K562 (cell line): ENCODE measurements at regions not wholly inside any gene's neighbourhood (a gene's known extent, or its start where the extent isn't known, plus 50 kb on each side); places are given as distances from the start of the nearest gene placed in this dataset.

ENCODE experiments used
- TAL1 ChIP-seq: fragments of 450-650 bp; IDR thresholded peaks from 2 replicates; pipeline ENCODE4 v1.6.1; 2016; ENCODE audit warnings: mild to moderate bottlenecking
- ZNF589 ChIP-seq: fragments of 200-800 bp; sonication (Bioruptor generic); IDR thresholded peaks from 2 replicates; pipeline ENCODE4 v1.6.1; 2016; ENCODE audit warnings: low read depth, missing genetic modification characterization, missing compliant biosample characterization
- TF ChIP-seq, protein P1 (sequence below): fragments of 200-600 bp; sonication (generic); IDR thresholded peaks from one replicate; pipeline ENCODE4 v1.6.1; 2012; ENCODE audit warnings: mild to moderate bottlenecking, low read depth, low read length, inconsistent platforms
- TF ChIP-seq, protein P2 (sequence below): sonication (generic); IDR thresholded peaks from 2 replicates; pipeline ENCODE4 v1.6.1; 2016
- TF ChIP-seq, protein P3 (sequence below): sonication (generic); formaldehyde crosslinking; IDR thresholded peaks from 2 replicates; pipeline ENCODE4 v1.8.0; 2023; ENCODE audit warnings: mild to moderate bottlenecking, missing genetic modification reagents

DNA sequence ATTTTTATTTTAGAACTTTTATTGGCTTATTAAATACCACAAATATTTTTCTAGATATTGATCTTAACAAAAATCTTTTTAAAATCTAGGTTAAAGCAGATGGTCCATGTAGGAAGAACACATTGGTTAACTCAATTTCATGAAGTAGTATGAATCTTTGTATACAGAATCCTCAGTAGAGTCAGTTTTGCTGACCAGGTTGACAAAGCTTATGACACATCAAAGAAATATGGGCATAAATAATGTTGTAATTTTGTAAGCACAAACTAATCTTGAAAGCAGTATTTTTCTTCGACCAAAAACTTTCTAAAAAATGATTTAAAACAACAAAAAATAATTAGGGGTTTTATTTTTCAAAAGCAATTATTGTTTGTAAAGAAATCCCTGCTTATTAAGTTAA is 479.3 kb upstream of the PCDH10 start (continued):
- TF ChIP-seq, protein P1, sequence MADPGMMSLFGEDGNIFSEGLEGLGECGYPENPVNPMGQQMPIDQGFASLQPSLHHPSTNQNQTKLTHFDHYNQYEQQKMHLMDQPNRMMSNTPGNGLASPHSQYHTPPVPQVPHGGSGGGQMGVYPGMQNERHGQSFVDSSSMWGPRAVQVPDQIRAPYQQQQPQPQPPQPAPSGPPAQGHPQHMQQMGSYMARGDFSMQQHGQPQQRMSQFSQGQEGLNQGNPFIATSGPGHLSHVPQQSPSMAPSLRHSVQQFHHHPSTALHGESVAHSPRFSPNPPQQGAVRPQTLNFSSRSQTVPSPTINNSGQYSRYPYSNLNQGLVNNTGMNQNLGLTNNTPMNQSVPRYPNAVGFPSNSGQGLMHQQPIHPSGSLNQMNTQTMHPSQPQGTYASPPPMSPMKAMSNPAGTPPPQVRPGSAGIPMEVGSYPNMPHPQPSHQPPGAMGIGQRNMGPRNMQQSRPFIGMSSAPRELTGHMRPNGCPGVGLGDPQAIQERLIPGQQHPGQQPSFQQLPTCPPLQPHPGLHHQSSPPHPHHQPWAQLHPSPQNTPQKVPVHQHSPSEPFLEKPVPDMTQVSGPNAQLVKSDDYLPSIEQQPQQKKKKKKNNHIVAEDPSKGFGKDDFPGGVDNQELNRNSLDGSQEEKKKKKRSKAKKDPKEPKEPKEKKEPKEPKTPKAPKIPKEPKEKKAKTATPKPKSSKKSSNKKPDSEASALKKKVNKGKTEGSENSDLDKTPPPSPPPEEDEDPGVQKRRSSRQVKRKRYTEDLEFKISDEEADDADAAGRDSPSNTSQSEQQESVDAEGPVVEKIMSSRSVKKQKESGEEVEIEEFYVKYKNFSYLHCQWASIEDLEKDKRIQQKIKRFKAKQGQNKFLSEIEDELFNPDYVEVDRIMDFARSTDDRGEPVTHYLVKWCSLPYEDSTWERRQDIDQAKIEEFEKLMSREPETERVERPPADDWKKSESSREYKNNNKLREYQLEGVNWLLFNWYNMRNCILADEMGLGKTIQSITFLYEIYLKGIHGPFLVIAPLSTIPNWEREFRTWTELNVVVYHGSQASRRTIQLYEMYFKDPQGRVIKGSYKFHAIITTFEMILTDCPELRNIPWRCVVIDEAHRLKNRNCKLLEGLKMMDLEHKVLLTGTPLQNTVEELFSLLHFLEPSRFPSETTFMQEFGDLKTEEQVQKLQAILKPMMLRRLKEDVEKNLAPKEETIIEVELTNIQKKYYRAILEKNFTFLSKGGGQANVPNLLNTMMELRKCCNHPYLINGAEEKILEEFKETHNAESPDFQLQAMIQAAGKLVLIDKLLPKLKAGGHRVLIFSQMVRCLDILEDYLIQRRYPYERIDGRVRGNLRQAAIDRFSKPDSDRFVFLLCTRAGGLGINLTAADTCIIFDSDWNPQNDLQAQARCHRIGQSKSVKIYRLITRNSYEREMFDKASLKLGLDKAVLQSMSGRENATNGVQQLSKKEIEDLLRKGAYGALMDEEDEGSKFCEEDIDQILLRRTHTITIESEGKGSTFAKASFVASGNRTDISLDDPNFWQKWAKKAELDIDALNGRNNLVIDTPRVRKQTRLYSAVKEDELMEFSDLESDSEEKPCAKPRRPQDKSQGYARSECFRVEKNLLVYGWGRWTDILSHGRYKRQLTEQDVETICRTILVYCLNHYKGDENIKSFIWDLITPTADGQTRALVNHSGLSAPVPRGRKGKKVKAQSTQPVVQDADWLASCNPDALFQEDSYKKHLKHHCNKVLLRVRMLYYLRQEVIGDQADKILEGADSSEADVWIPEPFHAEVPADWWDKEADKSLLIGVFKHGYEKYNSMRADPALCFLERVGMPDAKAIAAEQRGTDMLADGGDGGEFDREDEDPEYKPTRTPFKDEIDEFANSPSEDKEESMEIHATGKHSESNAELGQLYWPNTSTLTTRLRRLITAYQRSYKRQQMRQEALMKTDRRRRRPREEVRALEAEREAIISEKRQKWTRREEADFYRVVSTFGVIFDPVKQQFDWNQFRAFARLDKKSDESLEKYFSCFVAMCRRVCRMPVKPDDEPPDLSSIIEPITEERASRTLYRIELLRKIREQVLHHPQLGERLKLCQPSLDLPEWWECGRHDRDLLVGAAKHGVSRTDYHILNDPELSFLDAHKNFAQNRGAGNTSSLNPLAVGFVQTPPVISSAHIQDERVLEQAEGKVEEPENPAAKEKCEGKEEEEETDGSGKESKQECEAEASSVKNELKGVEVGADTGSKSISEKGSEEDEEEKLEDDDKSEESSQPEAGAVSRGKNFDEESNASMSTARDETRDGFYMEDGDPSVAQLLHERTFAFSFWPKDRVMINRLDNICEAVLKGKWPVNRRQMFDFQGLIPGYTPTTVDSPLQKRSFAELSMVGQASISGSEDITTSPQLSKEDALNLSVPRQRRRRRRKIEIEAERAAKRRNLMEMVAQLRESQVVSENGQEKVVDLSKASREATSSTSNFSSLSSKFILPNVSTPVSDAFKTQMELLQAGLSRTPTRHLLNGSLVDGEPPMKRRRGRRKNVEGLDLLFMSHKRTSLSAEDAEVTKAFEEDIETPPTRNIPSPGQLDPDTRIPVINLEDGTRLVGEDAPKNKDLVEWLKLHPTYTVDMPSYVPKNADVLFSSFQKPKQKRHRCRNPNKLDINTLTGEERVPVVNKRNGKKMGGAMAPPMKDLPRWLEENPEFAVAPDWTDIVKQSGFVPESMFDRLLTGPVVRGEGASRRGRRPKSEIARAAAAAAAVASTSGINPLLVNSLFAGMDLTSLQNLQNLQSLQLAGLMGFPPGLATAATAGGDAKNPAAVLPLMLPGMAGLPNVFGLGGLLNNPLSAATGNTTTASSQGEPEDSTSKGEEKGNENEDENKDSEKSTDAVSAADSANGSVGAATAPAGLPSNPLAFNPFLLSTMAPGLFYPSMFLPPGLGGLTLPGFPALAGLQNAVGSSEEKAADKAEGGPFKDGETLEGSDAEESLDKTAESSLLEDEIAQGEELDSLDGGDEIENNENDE: no peak
- TF ChIP-seq, protein P2, sequence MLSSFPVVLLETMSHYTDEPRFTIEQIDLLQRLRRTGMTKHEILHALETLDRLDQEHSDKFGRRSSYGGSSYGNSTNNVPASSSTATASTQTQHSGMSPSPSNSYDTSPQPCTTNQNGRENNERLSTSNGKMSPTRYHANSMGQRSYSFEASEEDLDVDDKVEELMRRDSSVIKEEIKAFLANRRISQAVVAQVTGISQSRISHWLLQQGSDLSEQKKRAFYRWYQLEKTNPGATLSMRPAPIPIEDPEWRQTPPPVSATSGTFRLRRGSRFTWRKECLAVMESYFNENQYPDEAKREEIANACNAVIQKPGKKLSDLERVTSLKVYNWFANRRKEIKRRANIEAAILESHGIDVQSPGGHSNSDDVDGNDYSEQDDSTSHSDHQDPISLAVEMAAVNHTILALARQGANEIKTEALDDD: no peak
- TF ChIP-seq, protein P3, sequence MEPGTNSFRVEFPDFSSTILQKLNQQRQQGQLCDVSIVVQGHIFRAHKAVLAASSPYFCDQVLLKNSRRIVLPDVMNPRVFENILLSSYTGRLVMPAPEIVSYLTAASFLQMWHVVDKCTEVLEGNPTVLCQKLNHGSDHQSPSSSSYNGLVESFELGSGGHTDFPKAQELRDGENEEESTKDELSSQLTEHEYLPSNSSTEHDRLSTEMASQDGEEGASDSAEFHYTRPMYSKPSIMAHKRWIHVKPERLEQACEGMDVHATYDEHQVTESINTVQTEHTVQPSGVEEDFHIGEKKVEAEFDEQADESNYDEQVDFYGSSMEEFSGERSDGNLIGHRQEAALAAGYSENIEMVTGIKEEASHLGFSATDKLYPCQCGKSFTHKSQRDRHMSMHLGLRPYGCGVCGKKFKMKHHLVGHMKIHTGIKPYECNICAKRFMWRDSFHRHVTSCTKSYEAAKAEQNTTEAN (CRISPR knock-in tag): no peak
- no peak for TF ChIP-seq TAL1
- TF ChIP-seq ZNF589 (CRISPR knock-in tag): no peak
